Adrenal gland (tissue), 5 donors: ENCODE measurements at regions not wholly inside any gene's neighbourhood (a gene's known extent, or its start where the extent isn't known, plus 50 kb on each side); places are given as distances from the start of the nearest gene placed in this dataset.

Source experiments
- POLR2A ChIP-seq, 2 donors: fragments of 450-650 bp; IDR thresholded peaks; one replicate each; pipeline ENCODE4 v1.6.1; 2017; ENCODE audit warnings: antibody characterized with exemption in 2 of 2, mild to moderate bottlenecking in 2 of 2, moderate library complexity in 1 of 2
- TF ChIP-seq, protein P1 (sequence below), 6 experiments: fragments of 450-650 bp in 4 of 6; fragments of 200-600 bp in 2 of 6; sonication (generic) in 1 of 6; IDR thresholded peaks; 1 replicate in 5 of 6; 2 replicates in 1 of 6; pipeline versions ENCODE4 v1.5.1 to v1.8.0; 2016 to 2021; ENCODE audit warnings: antibody characterized with exemption in 6 of 6, mild to moderate bottlenecking in 2 of 6, moderate library complexity in 1 of 6
- donor health status: DM: no; HTN: no; CAD: no.

DNA sequence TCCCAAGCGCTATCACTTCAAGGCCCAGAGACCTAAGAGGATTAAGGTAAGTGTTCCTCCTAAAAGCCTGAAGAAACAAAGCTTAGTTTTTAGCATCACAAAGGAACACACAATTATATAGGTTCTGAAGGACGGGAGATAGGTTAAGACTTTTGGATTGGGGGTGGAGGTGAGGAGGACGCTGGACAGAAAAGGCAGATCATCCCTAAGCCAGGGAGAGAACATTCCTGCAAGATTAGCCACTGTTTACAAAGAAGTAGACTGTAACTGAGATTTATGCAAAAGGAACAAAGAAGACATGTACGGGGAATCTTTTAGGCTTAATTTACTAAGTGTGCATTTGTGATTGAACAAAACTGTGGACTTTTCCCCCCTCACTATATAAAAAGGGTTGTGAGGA lies 184.1 kb upstream of the IRX5 start:
- TF ChIP-seq, protein P1, sequence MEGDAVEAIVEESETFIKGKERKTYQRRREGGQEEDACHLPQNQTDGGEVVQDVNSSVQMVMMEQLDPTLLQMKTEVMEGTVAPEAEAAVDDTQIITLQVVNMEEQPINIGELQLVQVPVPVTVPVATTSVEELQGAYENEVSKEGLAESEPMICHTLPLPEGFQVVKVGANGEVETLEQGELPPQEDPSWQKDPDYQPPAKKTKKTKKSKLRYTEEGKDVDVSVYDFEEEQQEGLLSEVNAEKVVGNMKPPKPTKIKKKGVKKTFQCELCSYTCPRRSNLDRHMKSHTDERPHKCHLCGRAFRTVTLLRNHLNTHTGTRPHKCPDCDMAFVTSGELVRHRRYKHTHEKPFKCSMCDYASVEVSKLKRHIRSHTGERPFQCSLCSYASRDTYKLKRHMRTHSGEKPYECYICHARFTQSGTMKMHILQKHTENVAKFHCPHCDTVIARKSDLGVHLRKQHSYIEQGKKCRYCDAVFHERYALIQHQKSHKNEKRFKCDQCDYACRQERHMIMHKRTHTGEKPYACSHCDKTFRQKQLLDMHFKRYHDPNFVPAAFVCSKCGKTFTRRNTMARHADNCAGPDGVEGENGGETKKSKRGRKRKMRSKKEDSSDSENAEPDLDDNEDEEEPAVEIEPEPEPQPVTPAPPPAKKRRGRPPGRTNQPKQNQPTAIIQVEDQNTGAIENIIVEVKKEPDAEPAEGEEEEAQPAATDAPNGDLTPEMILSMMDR (IDR thresholded peaks at IDR 0.05), result no peak
- TF ChIP-seq POLR2A (IDR thresholded peaks at IDR 0.05), result no peak
